GM23338 (cell line): ENCODE measurements at regions not wholly inside any gene's neighbourhood (a gene's known extent, or its start where the extent isn't known, plus 50 kb on each side); places are given as distances from the start of the nearest gene placed in this dataset.
A peak's percentile ranks its signal among the peaks of the same experiment; 100 is the strongest.

ENCODE experiments used
- ATAC-seq: fragments of 200-7000 bp; cut with Tn5 transposase; 3 replicates; pipeline ENCODE4 v1.9.1; 2020
- DNase-seq: peaks from one replicate; pipeline ENCODE4 v3.0.0-alpha.2; 2015; ENCODE audit warnings: low spot score
- H2AFZ ChIP-seq: fragments of 200-600 bp; sonication (generic); 2 replicates; pipeline ENCODE4 v1.8.0; 2016; ENCODE audit warnings: antibody characterized with exemption, mild to moderate bottlenecking, moderate library complexity
- H3F3A ChIP-seq: fragments of 200-600 bp; sonication (generic); replicated peaks from 2 replicates; pipeline ENCODE4 v1.8.0; 2017; ENCODE audit warnings: antibody characterized with exemption, mixed run types, low read depth
- H3K27ac ChIP-seq: fragments of 200-600 bp; sonication (generic); 2 replicates; pipeline ENCODE4 v1.6.1; 2016; ENCODE audit warnings: low read depth
- H3K27me3 ChIP-seq: fragments of 200-600 bp; sonication (generic); 2 replicates; pipeline ENCODE4 v1.8.0; 2016; ENCODE audit warnings: mild to moderate bottlenecking, mixed run types, moderate library complexity; ENCODE audit not compliant: insufficient read depth
- H3K36me3 ChIP-seq: fragments of 200-600 bp; sonication (generic); 2 replicates; pipeline ENCODE4 v1.8.0; 2016; ENCODE audit warnings: mild to moderate bottlenecking; ENCODE audit not compliant: insufficient read depth
- H3K4me1 ChIP-seq: fragments of 200-600 bp; sonication (generic); 2 replicates; pipeline ENCODE4 v1.8.0; 2016; ENCODE audit warnings: mild to moderate bottlenecking, moderate library complexity; ENCODE audit not compliant: insufficient read depth
- H3K4me2 ChIP-seq: fragments of 200-600 bp; sonication (generic); 2 replicates; pipeline ENCODE4 v1.7.1; 2017; ENCODE audit warnings: mixed run types
- H3K4me3 ChIP-seq: fragments of 200-600 bp; sonication (generic); 2 replicates; pipeline ENCODE4 v1.6.1; 2016; ENCODE audit warnings: mixed run types
- H3K79me2 ChIP-seq: fragments of 200-600 bp; sonication (generic); replicated peaks from 2 replicates; pipeline ENCODE4 v1.8.0; 2017; ENCODE audit warnings: mild to moderate bottlenecking; ENCODE audit not compliant: insufficient read depth
- H3K9me2 ChIP-seq: fragments of 200-600 bp; sonication (generic); 2 replicates; pipeline ENCODE4 v1.8.0; 2017; ENCODE audit not compliant: insufficient read depth
- H4K20me1 ChIP-seq: fragments of 200-600 bp; sonication (generic); replicated peaks from 2 replicates; pipeline ENCODE4 v1.8.0; 2017; ENCODE audit warnings: mild to moderate bottlenecking; ENCODE audit not compliant: insufficient read depth
- H3K27ac Mint-ChIP-seq: 2 replicates; pipeline ENCODE4 v1.8.0; 2020; ENCODE audit warnings: inconsistent platforms, mild to moderate bottlenecking, moderate library complexity, mixed read lengths
- H3K27me3 Mint-ChIP-seq: 3 replicates; pipeline ENCODE4 v1.8.0; 2022; ENCODE audit warnings: low read depth, mild to moderate bottlenecking, moderate library complexity, mixed read lengths, inconsistent platforms; ENCODE audit not compliant: insufficient read depth, poor library complexity
- H3K36me3 Mint-ChIP-seq: 3 replicates; pipeline ENCODE4 v1.8.0; 2021; ENCODE audit warnings: low read depth, mild to moderate bottlenecking, inconsistent platforms, moderate library complexity, mixed read lengths
- H3K4me1 Mint-ChIP-seq: 3 replicates; pipeline ENCODE4 v1.8.0; 2020; ENCODE audit warnings: mild to moderate bottlenecking, inconsistent platforms, mixed read lengths
- H3K4me3 Mint-ChIP-seq: 3 replicates; pipeline ENCODE4 v1.8.0; 2021; ENCODE audit warnings: moderate library complexity, mild to moderate bottlenecking, inconsistent platforms, mixed read lengths
- H3K9me3 Mint-ChIP-seq: 3 replicates; pipeline ENCODE4 v1.8.0; 2020; ENCODE audit warnings: moderate library complexity, mild to moderate bottlenecking, inconsistent platforms, mixed read lengths
- CREB1 ChIP-seq: fragments of 250-450 bp; sonication (Bioruptor Pico); IDR thresholded peaks from 2 replicates; pipeline ENCODE4 v1.5.0; 2020; ENCODE audit warnings: low read depth, mild to moderate bottlenecking, moderate library complexity
- CTCF ChIP-seq, 2 experiments: fragments of 200-600 bp in 1 of 2; sonication (generic) in 1 of 2; conservative IDR thresholded peaks; 2 replicates each; pipeline versions ENCODE4 v1.5.1 to v1.6.1; 2016 to 2017; ENCODE audit warnings: antibody characterized with exemption in 2 of 2, low read depth in 2 of 2, mild to moderate bottlenecking in 2 of 2, moderate library complexity in 1 of 2
- ETS1 ChIP-seq: IDR thresholded peaks from 2 replicates; pipeline ENCODE4 v1.6.1; 2016; ENCODE audit warnings: antibody characterized with exemption
- EZH2 ChIP-seq: fragments of 200-600 bp; sonication (generic); IDR thresholded peaks from one replicate; pipeline ENCODE4 v1.8.0; 2017; ENCODE audit warnings: antibody characterized with exemption, mild to moderate bottlenecking, low read depth; ENCODE audit not compliant: unreplicated experiment
- EZH2phosphoT487 ChIP-seq: fragments of 200-600 bp; sonication (generic); IDR thresholded peaks from one replicate; pipeline ENCODE4 v1.8.1; 2018; ENCODE audit warnings: antibody characterized with exemption; ENCODE audit not compliant: unreplicated experiment
- JUNB ChIP-seq: IDR thresholded peaks from one replicate; pipeline ENCODE4 v1.6.1; 2016; ENCODE audit warnings: antibody characterized with exemption; ENCODE audit not compliant: unreplicated experiment
- NANOG ChIP-seq: IDR thresholded peaks from 2 replicates; pipeline ENCODE4 v1.6.1; 2016; ENCODE audit warnings: antibody characterized with exemption, borderline replicate concordance
- POLR2AphosphoS5 ChIP-seq: IDR thresholded peaks from 2 replicates; pipeline ENCODE4 v1.6.1; 2016; ENCODE audit warnings: antibody characterized with exemption, low read depth
- REST ChIP-seq: IDR thresholded peaks from one replicate; pipeline ENCODE4 v1.6.1; 2018; ENCODE audit warnings: antibody characterized with exemption; ENCODE audit not compliant: unreplicated experiment
- STAT1 ChIP-seq: IDR thresholded peaks from one replicate; pipeline ENCODE4 v1.6.1; 2016; ENCODE audit warnings: antibody characterized with exemption; ENCODE audit not compliant: unreplicated experiment
- ZNF114 ChIP-seq: fragments of 250-450 bp; sonication (Bioruptor Pico); IDR thresholded peaks from 2 replicates; pipeline ENCODE4 v1.5.0; 2020; ENCODE audit warnings: mild to moderate bottlenecking, moderate library complexity
- ZNF331 ChIP-seq: fragments of 250-450 bp; sonication (Bioruptor Pico); IDR thresholded peaks from 2 replicates; pipeline ENCODE4 v1.5.0; 2020; ENCODE audit warnings: low read depth, mild to moderate bottlenecking, moderate library complexity
- ZNF462 ChIP-seq: fragments of 250-450 bp; sonication (Bioruptor Pico); IDR thresholded peaks from 2 replicates; pipeline ENCODE4 v1.5.0; 2020; ENCODE audit warnings: mild to moderate bottlenecking, moderate library complexity

- Histone ChIP-seq H3K36me3 (no peaks in the 10 kb centered on the region), H3K79me2 (no peaks in the 10 kb centered on the region), H3K27ac (no peak overlapping the region), H3K4me1 (no peaks in the 10 kb centered on the region; the same call in 1 of the 2 replicates), H3K4me2 (no peak overlapping the region), H3F3A (no peaks in the 10 kb centered on the region), H4K20me1 (no peaks in the 10 kb centered on the region), H3K27me3 (no peaks in the 10 kb centered on the region), H3K9me2 (no peaks in the 10 kb centered on the region), H3K4me3 (no peak overlapping the region), H2AFZ (peak overlapping the region; percentile 29; the same call in 1 of the 2 replicates)
- H3K4me3 Mint-ChIP-seq, result no peak overlapping the region
- no peaks in the 10 kb centered on the region for H3K9me3 Mint-ChIP-seq
- ATAC-seq (no peak), DNase-seq (no peak)
- peaks cover 3% of the 10 kb centered on the region for H3K27me3 Mint-ChIP-seq
- TF ChIP-seq EZH2 (no peak), REST (no peak), EZH2phosphoT487 (no peak), ZNF462 (CRISPR knock-in tag) (no peak), NANOG (no peak), ETS1 (no peak), STAT1 (no peak), ZNF114 (CRISPR knock-in tag) (no peak), ZNF331 (CRISPR knock-in tag) (no peak), CTCF (conservative IDR thresholded peaks at IDR 0.05; ENCODE audit: low read depth in 2 of 2) (no peak), POLR2AphosphoS5 (no peak), JUNB (no peak), CREB1 (CRISPR knock-in tag) (no peak)
- no peaks in the 10 kb centered on the region; the same call in 2 of the 3 replicates for H3K4me1 Mint-ChIP-seq
- H3K36me3 Mint-ChIP-seq, result no peaks in the 10 kb centered on the region
- H3K27ac Mint-ChIP-seq, result no peak overlapping the region
These were observed 404.7 kb downstream of the IRS2 start for GRCh38 chr13:109381546-109382180.
